SIG-M5 (cell line): ENCODE measurements at regions not wholly inside any gene's neighbourhood (a gene's known extent, or its start where the extent isn't known, plus 50 kb on each side); places are given as distances from the start of the nearest gene placed in this dataset.

Source experiments
- DNase-seq: peaks from one replicate; lab custom pipeline; 2025; lab: John Stamatoyannopoulos, UW

DNA sequence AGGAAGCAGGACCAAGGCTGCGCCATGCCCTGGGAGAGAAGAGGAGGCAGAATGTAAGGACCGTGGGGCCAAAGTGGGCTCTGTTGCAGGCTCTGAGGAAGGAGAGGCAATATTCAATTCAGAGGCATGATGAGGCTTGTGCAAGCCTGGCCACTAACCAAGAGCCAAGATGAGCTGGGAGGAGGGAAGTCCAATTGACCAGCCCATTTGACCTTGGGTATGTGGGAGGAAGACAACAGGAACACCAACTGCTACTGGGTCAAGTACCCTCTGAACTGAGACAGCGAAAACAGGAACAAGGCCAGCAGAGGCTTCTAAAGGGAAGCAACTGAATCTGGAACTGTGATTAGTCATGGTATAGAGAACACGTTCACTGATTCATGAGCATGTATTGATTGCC lies 779.6 kb downstream of the MAFB start:
- DNase-seq, result no peak

DNA sequence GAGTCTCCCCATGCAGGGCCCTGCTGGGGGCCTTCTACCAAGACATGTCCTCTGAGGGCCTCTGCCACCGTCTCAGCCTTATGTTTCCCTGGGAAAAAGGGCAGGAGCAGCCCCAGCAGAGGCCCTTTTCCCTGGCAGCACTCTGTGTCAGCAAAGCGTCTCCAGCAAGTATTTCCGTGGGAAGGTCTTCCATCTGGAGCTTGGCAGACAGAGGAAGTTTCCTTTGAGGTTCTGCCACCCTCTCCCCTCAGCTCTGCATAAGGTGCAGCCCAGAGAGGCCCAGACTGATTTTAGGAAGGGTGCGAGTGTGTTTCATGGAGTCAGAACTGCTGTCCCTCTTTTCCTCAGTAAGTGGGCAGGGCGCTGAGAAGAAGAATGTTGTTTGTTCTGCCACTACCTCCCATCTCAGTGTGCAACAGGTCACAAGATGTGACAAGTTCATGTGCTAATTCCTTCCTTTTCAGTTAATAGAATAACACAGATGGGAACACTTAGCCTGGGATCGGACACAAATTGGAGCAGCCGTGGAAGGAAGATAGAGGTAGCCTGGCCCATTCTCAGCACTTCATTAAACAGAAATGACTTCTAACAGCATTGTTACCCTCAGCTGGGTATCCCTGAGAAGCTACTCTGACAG lies 784.4 kb downstream of the MAFB start:
- no peak for DNase-seq

DNA sequence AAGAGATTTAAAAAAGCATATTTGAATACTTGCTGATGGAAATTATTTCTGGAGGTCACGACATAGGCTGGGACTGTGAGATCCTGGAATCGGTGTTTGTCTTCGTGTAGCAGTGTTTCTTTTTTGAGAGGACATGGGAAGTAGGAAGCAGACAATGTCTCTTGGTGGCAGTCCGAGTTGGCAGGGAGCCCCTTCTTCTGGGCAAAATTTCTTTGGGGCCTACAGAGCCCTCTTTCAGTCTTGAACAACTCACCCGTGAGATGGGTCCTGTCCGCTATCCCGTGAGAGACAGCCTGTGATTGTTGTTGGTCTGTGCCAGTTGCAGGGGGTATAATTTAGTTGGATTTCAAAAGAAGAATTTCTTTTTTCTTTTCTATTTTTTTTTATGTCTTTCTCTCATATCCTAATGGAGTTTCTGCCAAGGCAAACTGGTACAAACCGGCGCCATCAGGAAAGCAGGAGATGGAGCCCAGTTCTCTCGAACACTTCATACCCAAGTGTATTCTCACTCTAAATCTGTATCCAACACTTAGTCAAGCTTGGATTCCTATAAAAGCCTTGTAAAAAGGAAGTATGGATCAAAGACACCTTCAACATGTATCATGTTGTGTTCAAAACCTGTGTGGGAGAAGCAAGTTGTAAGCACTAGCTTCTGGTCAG lies 785.1 kb downstream of the MAFB start:
- DNase-seq, result no peak

DNA sequence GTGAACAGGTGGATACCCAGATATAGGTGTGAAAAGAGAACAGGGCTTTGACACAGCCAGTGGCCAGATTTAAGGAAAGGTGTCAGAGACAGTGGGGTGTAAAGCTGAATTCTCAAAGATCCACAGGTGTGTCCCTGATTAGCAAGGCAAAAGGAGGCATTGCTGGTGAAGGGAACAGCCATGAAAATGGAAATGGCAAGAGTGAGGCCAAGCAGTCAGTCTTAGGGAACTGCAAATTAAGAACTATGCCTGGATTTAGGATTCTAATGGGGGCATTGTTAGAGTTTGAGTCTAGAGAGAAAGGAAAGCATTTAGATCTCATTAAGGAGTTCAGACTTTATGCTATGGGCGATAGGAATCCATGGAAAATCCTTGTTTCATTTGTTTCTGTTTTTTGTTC lies 789.2 kb downstream of the MAFB start:
- DNase-seq, result no peak

DNA sequence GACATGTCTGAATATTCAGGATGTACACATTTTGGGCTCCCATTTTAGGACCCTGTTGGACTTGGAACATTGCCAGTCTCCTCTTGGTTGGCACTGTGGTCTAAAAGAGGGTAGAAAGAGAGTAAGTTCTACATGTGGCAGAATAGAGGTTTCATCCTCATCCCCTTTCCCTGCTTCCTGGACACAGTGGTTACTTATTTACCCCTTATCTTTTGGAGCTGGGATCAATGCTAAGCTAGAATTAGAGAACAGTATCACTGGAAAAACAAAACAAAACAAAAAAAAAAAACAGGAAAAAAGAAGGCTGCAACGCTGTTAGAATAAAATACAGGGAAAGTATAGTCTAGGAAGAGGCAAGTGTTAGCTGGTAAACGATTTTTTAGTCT lies 790.6 kb downstream of the MAFB start:
- no peak for DNase-seq

DNA sequence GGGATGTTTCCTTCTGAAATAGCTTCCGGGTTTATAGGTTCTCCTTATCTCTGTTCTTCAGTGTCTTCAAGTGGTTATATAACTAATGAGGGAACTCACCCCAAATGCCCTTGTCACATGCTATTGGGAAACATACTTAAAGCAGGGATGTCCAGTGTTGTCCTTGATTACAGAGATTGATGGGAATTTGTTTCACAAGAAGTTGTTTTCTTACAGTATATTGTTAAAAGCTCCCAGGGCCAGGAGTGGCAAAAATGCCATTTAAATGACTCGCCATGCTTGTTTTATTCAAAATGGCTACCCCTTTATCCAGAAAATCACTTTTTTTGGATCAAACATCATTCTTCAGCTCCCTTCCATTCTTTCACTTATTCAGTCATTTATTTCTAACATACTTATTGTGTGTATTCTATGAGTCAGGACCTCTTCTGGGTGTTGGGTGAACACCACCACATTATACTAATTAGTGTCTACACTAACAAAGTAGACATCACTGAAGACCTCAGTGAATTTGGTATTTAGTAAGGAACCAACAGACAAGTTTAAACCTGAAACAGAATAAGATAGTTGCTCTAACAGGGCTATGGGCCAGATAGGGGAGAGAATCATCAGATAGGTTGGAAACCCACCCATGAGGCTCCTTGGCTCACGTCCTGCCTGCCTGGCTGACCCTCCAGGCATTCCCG lies 791.1 kb downstream of the MAFB start:
- no peak for DNase-seq

DNA sequence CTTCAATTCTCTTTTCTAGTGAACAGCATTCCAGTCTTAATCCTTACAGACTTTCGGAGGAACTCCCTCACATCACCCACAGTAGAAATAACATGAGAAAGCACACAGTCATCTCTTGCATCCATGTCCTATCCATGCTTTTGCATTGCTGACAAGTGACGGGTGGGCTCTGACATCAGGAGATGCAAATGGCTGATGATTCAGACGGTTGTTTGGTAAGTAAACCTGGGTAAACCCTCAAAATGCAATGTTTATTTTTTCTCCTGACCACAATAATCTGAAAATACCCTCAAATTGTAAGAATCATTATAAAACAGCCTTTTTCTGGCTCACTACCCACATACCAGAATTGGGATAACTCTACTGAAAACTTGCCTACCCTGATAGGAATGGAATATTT lies 792.0 kb downstream of the MAFB start:
- DNase-seq, result no peak

DNA sequence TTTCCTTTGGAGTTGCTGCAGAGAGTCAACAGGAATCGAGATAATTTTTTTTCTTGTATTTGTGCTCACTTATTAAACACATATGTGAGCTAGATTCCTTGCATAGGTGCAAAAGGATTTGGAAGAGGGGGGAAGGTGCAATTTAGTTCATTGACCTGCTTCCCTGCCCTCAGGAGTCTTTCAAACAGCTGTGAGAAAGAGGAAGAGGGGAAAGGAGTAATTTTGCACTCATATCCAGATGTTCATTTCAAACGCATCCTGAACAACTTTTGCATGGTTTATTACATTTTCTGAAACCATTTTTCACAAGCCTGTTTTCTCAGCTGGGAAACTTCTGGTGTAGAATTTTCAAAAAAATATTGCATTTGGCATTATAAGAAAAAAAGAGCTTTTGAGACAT lies 795.0 kb downstream of the MAFB start:
- DNase-seq, result no peak

DNA sequence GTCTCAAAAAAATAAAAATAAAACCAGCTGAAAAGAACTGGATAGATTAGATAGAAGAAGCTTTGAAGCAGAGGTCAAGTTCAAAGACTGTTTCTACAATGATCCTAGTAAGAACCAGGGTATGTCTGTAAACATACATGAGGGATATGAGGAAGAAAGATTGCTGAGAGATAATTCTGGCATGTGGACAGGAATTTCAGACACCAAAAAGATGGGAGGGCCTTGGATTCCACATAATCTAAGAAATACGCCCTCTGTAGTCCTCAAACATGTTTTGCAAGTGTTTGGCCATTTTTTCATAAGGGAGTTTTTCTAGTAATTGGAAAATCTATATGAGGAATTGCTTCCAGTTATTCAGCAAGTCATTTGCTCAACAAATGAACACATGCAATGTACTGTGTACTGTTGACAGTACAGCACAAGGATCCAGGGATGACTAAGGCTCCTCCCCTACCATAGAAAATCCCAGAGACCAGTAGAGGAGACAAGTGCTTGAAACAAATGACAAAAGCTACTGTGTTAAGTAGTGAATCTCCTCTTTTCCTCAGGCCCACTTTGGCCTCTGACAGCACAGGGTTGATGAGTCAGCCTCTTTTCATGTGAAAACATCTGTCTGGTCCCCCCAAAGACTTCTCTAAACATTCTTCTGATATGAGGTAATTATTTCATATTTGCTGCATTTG lies 795.9 kb downstream of the MAFB start:
- no peak for DNase-seq

DNA sequence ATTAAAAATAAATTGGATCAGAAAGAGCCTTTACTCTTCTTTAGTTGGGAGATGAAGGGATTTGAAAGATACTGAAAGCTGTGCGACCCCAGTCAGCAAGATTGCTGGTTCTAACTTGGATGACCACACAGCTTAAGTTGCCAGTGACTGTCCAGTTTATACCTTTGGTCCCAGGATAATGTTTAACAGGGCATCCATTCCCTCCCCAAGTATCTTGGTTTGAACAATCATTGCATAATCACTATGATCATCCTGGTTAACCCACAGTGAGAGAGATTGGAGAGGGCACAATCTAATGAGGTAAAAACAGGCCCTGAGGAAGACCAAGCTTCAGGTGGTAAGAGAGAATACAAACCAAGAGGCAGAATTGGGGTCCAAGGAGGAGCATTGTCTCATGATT lies 798.3 kb downstream of the MAFB start:
- DNase-seq, result no peak

DNA sequence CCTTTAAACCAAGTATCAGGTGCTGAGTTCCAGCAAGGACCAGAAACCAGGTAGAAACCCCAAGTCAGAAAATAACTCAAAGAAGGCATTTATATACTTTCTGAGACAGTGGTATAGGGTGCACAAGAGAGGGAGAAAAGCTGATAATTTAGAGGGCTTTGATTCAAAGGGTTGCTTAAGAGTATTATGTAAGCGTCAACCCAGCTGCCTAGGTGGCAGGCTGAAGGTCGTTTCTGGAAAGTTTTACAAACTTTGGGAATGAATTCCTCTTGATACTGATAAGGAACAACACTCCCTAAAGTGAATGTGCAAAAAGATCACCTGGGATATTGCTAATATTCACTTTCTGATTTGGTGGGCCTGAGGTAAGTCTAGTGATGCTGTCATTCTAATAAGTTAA lies 800.7 kb downstream of the MAFB start:
- DNase-seq, result no peak

DNA sequence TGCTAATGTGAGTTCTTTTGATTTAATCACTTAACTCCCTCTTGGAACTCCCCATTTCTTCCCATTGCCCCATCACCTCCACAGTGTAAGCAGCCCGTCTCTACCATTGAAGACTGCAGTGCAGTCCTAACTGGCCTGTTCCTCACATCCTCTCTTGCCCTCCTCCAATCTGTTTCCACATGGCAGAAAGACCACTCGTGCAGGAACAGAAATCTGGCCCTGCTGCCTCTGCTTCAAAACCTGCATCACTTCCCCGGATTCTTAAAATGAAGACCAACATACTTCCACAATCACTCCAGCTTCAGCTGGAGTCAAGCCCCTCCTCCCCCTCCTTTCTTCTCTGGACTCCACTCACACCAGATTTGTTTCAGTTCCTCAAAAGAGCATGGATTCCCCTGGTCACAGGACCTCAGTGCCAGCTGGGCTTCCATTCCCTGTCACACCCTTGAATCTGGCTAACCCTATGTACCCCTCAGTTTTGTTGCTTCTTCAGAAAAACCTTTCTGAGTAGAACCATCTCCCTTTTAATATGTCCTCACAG lies 802.3 kb downstream of the MAFB start:
- DNase-seq, result no peak

DNA sequence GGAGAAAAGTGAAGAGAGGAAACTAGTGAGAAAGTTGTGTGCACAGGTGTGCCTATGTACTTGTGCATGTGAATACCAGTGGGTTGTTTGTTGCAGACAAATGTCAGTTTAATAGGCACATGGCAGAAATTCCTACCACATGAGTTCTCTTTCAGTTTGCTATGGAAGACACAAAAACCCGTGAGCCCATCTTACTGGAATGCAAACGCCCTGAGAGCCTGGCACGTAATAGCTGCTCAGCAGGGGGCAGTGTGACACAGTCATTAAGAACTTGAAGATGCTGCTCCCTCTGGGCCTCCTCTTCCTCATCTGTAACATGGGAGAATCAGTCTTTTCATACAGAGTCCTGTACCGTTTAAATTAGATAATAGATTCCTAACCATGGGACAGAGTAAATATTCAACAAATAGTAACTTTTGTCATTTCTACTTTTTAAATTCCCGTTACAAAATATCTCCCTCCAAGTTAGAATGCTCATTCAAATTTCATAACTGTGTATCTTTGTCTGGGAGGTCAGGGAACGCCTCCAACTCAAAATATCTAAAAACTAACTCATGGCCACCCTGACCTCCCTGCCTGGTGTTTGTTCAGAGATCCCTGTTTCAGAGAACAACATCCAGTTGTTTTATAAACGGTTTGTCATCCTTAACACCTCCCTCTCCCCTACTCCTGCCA lies 802.9 kb downstream of the MAFB start:
- DNase-seq, result no peak

DNA sequence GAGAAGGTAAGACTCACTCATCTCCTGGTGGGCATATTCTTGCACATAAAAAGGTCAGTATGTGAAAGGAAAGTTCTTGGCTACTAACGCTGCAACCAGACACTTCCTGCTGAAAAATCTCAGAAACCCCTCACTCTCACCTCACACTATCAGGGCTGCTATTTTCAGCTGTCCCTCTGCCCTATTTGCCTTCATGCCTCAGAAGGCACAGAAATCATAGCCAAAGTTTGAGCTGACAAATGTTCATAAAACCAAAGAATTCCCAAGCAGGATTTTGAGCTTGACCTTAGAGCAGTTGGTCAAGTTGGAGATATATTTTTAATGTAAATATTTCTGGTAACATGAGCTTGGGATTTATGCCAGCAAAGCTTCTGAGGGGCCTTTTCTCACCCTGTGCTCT lies 806.2 kb downstream of the MAFB start:
- no peak for DNase-seq

DNA sequence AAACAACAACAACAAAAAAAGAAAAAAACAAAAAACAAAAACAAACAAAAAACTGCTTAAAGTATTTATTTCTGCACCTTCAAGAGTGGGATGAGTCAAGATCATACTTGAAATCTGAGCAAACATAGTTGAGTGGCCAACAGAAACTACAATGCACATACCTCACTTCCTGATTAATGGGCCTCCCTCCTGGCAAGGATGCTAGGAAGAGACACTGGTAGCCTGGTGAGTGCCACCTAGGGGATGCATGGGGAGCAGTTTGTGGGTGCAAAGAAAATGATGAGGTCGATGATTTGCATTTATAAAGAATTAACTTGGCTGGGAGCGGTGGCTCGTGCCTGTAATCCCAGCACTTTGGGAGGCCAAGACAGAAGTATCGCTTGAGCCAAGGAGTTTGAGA lies 808.1 kb downstream of the MAFB start:
- DNase-seq, result no peak

DNA sequence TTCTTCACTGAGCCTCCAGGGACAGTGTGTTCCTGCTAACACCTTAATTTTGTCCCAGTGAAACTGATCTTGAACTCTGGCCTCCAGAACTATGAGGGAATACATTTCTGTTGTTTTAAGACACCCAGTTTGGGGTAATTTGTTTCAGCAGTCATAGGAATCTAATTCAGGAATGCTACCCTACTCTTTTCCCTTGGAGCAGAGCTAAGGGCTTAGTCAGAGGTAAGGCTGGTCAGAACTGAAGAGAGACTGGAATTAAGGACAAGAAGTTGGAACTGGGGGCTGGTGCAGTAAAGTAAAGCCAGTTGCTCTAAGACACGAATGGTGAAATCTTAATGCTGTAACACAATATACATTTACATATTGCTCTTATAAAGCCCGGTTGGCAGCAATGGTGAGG lies 809.7 kb downstream of the MAFB start:
- no peak for DNase-seq

DNA sequence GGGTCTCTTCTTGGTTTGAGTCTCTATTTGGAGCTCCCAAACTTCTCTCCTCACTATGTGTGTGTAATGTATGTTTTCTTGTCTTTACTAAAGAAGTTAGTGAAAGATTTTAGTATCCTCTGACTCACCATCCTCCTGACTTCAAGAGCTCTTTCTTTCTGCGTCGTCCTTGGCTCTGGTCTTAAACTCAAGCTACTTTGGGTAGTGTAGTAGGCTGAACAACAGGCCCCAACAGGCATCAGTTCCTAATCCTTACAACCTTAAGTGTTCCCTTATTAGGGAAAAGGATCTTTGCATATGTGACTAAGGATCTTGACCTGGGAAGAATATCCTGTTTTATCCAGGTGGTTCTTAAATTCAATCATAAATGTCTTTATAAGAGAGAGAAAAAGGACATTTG lies 810.2 kb downstream of the MAFB start:
- no peak for DNase-seq

DNA sequence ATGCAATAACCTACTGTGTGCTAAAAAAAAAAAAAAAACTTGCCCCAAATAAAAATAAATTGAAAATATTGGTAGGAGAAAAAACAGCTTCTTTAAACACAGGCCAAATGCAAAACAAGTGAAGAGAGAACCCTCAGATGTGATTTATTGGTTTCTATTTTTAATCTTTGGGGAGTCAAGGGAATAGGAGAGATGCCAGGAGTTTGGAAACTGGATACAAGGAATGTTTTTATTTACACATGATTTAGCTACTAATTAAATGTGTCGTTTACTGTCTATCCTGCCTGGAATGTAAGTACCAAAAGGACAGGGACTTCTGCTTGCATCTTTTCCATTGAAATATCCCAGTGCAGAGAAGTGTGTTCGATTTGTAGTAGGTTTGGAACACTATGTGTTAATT lies 810.7 kb downstream of the MAFB start:
- no peak for DNase-seq

DNA sequence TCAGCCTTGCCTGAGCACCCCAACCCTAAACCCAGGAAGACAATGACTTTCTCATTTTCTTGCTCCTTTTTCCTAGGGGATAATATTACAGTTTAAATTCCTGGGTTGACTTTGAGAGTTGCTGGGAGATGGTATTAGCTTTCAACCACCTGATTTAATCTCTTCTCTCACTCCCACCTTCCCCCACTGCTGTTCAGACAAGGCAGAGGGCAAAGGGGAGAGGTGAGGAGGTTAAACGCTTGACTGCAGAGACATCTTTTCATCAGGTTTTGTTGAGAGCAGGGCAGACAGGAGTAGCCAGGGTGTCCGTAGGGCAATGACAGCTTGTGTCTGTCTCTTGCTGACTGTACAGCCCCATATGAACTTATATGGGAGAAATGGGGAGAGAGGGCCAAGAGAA lies 811.2 kb downstream of the MAFB start:
- DNase-seq, result no peak

DNA sequence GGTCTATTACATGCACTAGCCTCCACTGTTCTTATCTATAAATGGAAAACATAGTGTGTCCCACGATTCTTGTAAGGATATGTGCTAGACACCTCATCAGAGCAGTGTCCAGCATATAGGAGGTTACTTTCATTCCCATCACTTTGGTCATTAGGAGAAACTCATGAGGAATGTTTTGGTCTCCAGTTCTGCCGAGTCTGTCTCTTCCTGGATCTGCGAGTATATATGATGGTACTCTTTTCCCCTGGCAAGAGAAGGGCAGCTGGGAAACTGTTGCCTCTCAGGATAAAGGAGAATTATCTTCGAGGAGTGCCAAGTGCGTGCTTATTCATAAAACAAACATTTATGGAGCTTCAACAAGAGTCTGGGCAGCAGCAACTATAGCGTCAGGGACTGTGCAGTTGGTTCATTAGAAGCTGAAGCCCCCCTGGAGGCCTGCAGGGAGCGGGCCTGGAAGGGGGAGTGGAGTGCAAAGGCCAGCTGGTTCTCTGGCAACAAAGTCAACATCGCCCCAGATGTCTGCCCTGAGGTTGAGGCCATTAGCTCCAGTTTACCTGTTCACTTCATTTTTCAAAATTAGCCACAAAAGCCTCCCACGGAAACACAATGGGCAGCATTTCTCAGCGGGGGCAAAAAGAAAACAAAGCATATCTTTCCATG lies 811.9 kb downstream of the MAFB start:
- no peak for DNase-seq

DNA sequence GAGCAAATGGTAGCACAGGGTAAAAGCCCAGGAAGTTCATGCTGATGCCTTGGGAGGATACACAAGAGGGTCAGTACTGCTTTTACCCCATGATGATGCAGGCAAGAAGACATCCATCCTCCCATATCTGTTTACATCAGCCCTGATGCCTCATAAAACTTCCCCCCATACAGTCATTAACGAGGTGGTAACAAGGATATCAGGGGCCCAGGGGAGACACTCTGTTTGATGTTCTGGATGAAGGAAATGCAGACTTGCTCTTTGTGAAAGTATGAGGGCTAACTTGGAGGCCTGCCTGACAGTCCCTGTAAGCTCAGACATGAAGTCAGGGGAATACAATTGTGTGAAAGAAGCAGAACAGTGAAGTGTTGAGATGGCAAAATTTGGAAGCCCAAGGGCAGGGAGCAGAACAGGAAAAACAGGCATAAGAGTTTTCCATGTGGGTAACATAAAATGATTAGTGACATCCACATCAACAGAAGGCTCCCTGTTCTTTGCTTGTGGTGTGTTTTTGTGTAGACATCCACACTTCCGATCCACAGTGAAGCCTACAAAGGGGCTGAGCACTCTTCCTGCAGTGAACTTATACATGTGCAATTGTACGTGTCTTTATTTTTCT lies 813.4 kb downstream of the MAFB start:
- no peak for DNase-seq
